GM12875 (cell line): ENCODE measurements at regions not wholly inside any gene's neighbourhood (a gene's known extent, or its start where the extent isn't known, plus 50 kb on each side); places are given as distances from the start of the nearest gene placed in this dataset.

Experiments used
- H3K4me3 ChIP-seq: one replicate; pipeline ENCODE4 v1.5.1; 2011; ENCODE audit warnings: low read depth, low read length, control low read depth
- TF ChIP-seq, protein P1 (sequence below): IDR thresholded peaks from 2 replicates; pipeline ENCODE4 v1.5.1; 2011; ENCODE audit warnings: low read depth, mild to moderate bottlenecking, control low read depth, inconsistent platforms, low read length, moderate library complexity, borderline replicate concordance; ENCODE audit not compliant: insufficient read depth

DNA sequence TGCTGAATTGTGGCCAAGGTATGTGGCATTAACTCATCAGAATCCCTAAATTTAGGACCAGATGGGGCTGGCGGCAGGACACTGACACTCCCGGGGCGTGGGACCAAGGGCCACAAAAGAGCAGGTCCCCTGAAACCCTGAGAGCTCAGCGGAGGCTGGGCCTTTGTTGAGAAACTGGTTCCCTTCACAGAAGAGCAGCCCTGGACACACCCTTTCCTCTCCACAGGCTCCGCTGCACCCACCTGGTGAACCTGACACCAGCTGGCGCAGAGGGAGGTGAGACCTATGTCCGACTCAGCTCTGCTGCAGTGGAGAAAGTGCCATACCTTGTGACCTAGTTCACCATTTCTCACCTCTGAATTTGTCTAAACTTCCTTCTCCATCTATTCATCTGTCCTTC, 119.5 kb downstream of the RTP5 start:
- H3K4me3 ChIP-seq: no peak overlapping the region
- TF ChIP-seq, protein P1, sequence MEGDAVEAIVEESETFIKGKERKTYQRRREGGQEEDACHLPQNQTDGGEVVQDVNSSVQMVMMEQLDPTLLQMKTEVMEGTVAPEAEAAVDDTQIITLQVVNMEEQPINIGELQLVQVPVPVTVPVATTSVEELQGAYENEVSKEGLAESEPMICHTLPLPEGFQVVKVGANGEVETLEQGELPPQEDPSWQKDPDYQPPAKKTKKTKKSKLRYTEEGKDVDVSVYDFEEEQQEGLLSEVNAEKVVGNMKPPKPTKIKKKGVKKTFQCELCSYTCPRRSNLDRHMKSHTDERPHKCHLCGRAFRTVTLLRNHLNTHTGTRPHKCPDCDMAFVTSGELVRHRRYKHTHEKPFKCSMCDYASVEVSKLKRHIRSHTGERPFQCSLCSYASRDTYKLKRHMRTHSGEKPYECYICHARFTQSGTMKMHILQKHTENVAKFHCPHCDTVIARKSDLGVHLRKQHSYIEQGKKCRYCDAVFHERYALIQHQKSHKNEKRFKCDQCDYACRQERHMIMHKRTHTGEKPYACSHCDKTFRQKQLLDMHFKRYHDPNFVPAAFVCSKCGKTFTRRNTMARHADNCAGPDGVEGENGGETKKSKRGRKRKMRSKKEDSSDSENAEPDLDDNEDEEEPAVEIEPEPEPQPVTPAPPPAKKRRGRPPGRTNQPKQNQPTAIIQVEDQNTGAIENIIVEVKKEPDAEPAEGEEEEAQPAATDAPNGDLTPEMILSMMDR: no peak

DNA sequence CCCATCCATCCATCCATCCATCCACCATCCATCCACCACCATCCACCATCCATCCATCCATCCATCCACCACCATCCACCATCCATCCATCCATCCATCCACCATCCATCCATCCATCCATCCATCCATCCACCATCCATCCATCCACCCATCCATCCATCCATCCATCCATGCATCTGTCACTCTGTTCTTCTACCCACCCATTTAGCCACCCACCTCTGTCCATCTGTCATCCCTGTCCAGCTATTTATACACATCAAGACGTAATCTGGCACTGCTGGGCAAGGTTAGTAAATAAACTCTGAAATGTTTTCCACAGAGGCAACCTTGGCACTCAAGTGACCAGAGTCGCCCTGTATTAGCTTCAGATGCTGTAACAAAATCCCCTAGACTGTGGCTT, 120.9 kb downstream of the RTP5 start:
- TF ChIP-seq, protein P1: no peak
- H3K4me3 ChIP-seq: no peak overlapping the region

DNA sequence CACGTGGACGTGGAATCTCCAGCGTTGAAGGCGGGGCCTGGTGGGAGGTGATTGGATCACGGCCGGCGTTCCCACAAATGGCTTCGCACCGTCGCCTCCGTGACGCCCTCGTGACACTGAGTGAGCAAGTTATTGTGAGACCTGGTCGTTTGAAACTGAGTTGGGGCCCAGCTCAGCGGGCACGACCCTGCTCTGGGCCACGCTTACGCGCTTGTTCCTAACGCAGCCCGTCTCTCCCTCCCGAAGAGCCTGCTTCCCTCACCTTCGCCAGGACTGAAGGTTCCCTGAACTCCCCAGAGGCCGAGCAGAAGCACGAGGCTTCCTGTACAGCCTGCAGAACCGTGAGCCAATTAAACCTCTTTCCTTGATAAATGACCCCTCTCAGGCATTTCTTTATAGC, 121.8 kb downstream of the RTP5 start:
- TF ChIP-seq, protein P1: no peak

DNA sequence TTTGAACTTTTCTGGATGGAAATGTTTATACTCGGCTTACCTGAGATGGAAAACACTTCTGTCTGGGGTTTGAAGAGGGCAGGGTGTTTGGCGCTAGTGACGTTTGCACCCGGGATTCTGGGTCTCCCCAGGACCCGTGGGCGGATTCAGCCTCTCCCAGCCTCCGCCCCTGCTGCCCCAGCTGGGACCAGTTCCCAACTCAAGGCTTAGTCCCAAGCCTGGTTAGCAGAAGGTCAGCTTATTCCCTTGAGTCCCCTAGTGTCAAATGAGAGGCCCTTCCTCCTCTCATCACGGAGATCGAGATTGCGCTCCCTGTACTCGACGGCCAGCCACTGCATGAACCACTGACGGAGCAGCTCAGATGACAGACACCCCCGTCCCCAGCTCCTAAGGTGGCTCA, 123.2 kb downstream of the RTP5 start:
- TF ChIP-seq, protein P1: no peak

More for the DNA sequence above, 121.8 kb downstream of the RTP5 start:
- no peak overlapping the region for H3K4me3 ChIP-seq

DNA sequence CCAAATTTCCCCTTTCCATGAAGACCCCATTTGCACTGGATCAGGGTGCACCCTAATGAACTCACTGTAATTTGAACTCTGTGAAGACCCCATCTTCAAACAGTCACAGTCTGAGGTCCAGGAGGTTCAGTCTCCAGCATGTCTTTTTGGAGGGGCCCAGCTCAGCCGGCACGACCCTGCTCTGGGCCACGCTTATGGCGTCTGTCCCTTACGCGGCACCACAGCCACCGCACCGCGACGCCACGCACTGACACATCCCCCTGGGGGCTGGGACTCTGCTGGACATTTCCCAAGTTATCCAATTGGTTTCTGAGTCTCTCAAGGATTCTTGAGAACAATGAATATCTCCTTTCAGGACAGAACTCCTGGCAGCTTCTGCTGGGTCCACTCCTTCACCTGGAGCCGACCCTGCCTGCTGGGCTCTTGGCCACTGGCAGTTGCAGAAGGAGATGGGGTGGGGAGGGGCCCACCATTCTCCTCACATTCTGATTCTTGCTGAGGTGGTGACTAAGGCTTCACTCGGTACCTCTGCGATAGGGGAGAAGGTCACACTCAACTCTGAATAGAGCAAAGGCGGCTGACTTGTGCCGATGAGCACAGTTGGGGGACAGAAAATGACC, 124.0 kb downstream of the RTP5 start:
- no peak overlapping the region for H3K4me3 ChIP-seq
- TF ChIP-seq, protein P1: no peak

More for the DNA sequence above, 123.2 kb downstream of the RTP5 start:
- no peak overlapping the region for H3K4me3 ChIP-seq

DNA sequence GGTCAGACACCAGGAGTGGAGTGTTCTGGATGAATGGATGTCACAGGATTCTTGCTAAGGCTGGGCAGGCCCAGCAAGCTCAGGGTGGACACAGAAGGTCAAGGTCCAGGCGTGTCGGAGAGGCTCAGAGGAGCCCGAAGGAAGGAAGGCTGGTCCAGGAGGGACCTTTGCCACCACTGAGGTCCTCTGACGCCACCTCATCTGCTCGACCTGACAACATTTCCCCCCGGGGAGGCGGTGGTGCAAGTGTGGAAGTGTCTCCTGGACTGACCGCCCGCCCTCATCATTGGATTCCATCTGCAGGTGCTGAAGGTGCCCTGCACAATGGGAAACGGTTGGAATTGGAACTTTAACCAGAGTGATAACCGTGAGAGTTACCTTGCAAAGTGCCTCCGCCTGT, 124.6 kb downstream of the RTP5 start:
- TF ChIP-seq, protein P1: no peak
- no peak overlapping the region for H3K4me3 ChIP-seq

DNA sequence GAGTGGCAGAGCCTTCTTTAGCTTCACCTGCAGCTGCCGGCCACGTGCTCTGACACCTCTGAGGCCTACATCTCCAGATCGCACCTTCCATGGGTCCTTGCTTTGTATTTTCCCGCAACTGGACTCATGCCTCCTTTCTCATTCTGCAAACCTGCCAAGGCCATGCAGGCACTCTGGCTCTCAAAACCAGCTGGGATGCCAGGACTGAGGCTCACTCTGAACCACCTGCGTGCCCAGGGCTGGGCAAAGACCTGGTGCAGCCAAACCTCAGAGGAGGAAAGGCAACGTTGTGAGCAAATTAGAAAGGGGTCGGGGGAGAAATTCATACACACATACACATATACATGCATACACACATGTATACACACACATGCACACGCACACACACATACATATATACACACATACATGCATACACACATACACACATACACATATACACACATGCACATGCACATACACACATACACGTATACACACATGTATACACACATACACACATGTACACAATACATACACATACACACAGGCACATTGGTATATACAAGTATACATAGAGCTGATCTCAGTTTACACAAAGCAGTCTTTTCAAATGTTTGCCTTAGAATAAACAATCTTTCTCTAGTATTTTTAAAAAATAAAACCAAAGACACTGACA, 125.2 kb downstream of the RTP5 start:
- TF ChIP-seq, protein P1: no peak
- no peak overlapping the region for H3K4me3 ChIP-seq
